ENCODE measurements at regions not wholly inside any gene's neighbourhood (a gene's known extent, or its start where the extent isn't known, plus 50 kb on each side); places are given as distances from the start of the nearest gene placed in this dataset.

DNA sequence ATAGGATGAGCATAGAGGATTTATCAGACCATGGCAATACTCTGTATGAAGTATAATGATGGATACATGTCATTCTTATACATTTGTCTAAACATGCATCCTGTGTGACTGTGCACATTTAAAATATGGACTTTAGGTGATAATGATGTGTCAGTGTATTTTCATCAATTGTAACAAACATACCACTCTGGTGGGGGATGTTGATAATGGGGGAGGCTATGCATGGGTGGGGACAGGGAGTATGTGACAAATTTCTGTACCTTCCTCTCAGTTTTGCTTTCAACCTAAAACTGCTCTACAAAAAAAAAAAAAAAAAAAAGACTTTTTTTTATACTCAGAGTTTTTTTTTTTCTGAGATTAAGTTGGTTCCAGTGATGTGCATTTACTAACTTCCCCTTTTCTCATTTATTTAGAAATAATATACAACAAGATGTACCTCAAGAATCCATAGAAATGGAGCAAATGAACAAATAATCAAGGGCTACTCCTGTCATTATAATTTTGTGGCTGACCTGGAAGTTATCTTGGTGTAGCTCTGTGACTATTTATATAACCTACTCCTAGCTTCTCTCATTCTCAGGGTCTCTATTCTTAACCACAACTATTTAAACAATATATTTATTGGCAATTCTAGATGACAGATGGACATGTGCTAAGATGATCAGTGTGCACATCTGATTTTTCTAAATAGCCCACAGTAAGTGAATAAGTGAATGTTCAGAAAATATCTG, 108.9 kb upstream of the ITGA4 start:
- Histone ChIP-seq H3K4me1 (ENCODE audit: control insufficient read depth in 3 of 3, insufficient read depth in 3 of 3, low read length in 3 of 3) (no peaks in the 10 kb centered on the region), H3K9ac (ENCODE audit: low read depth in 1 of 3, low read length in 3 of 3) (no peak overlapping the region), H3K27ac (ENCODE audit: low read depth, low read length) (no peak overlapping the region), H3K36me3 (ENCODE audit: control insufficient read depth in 3 of 3, insufficient read depth in 3 of 3, low read length in 3 of 3) (no peaks in the 10 kb centered on the region), H3K4me3 (ENCODE audit: low read length in 3 of 3) (no peak overlapping the region), H3K27me3 (ENCODE audit: control insufficient read depth in 3 of 3, insufficient read depth in 3 of 3, low read length in 3 of 3) (no peaks in the 10 kb centered on the region), H3K9me3 (ENCODE audit: control insufficient read depth in 3 of 3, low read length in 3 of 3) (no peaks in the 10 kb centered on the region)

DNA sequence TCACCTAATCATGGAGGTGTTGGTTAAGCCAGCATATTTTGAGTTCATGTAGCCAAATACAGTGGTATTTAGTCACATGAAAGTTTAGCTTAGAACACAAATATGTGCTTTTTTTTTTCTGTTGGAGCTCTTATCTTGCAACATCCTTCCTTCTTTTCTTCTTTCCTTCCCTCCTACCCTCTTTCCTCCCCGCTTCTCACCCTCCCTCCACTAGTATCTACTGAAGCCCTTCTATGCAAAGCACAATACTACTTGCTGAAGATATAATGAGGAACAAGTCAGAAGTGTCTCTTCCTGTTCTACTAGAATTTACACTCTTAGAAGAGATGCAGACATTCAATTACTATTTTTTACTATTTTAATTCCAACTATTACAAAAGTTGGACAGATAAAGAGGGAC, 105.0 kb upstream of the ITGA4 start:
- Histone ChIP-seq H3K4me3 (ENCODE audit: low read length in 3 of 3) (no peak overlapping the region), H3K9me3 (ENCODE audit: control insufficient read depth in 3 of 3, low read length in 3 of 3) (no peaks in the 10 kb centered on the region), H3K9ac (ENCODE audit: low read depth in 1 of 3, low read length in 3 of 3) (no peak overlapping the region), H3K36me3 (ENCODE audit: control insufficient read depth in 3 of 3, insufficient read depth in 3 of 3, low read length in 3 of 3) (no peaks in the 10 kb centered on the region), H3K4me1 (ENCODE audit: control insufficient read depth in 3 of 3, insufficient read depth in 3 of 3, low read length in 3 of 3) (no peaks in the 10 kb centered on the region), H3K27ac (ENCODE audit: low read depth, low read length) (no peak overlapping the region), H3K27me3 (ENCODE audit: control insufficient read depth in 3 of 3, insufficient read depth in 3 of 3, low read length in 3 of 3) (no peaks in the 10 kb centered on the region)

DNA sequence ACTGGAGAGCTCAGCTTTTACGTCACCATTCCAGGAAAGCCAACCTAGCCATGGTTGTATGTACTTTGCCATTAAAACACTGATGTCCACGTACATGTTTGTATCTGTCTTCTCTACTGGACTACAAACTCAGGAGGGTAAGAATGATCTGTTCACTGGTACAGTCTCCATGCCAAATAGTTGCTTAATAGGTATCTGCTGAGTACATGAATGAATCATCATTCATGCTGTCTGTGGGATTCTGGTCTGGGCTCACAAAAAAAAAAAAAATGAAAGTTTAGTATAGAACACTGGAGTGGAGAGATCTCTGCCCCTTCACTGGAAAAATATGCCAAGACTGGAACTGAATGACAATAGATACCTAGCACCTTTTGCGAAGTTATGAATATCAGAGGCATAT, 102.6 kb upstream of the ITGA4 start:
- no peak overlapping the region for H3K27ac ChIP-seq (ENCODE audit: low read depth, low read length)
- no peaks in the 10 kb centered on the region for H3K9me3 ChIP-seq (ENCODE audit: control insufficient read depth in 3 of 3, low read length in 3 of 3)
- H3K4me1 ChIP-seq (ENCODE audit: control insufficient read depth in 3 of 3, insufficient read depth in 3 of 3, low read length in 3 of 3), result no peaks in the 10 kb centered on the region
- H3K27me3 ChIP-seq (ENCODE audit: control insufficient read depth in 3 of 3, insufficient read depth in 3 of 3, low read length in 3 of 3), result no peaks in the 10 kb centered on the region
- H3K36me3 ChIP-seq (ENCODE audit: control insufficient read depth in 3 of 3, insufficient read depth in 3 of 3, low read length in 3 of 3), result no peaks in the 10 kb centered on the region
- no peak overlapping the region for H3K4me3 ChIP-seq (ENCODE audit: low read length in 3 of 3)
- no peak overlapping the region for H3K9ac ChIP-seq (ENCODE audit: low read depth in 1 of 3, low read length in 3 of 3)

DNA sequence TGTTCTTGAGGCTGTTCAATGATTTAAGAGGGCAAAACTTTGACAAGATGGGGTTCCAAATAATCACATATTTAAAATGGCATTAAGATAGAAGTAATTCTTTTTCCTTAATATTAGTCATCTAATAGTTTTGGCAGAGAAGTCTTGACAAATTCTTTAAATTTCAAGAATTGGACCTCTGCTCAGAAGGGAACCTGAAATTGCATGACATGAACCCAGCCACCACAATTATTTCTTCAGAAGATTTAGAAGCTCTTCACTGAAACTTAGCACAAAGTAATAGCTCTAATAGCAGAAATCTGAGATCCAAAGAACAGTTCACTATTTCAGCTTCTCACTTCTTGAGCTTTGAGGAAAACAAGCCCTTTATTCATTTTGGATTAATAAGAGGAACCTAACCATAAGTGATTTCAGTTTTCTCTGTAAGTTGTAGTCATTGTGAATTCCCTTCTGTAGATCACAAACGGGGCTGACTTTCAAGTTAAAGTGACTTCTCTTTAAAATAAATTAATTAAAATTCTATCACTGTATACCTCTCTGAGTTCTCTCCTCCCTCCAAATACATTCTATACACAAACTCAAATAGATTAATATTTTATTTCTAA, 100.6 kb upstream of the ITGA4 start:
- Histone ChIP-seq H3K27ac (ENCODE audit: low read depth, low read length) (no peak overlapping the region), H3K9ac (ENCODE audit: low read depth in 1 of 3, low read length in 3 of 3) (no peak overlapping the region), H3K36me3 (ENCODE audit: control insufficient read depth in 3 of 3, insufficient read depth in 3 of 3, low read length in 3 of 3) (no peaks in the 10 kb centered on the region), H3K9me3 (ENCODE audit: control insufficient read depth in 3 of 3, low read length in 3 of 3) (no peaks in the 10 kb centered on the region), H3K27me3 (ENCODE audit: control insufficient read depth in 3 of 3, insufficient read depth in 3 of 3, low read length in 3 of 3) (no peaks in the 10 kb centered on the region), H3K4me3 (ENCODE audit: low read length in 3 of 3) (no peak overlapping the region), H3K4me1 (ENCODE audit: control insufficient read depth in 3 of 3, insufficient read depth in 3 of 3, low read length in 3 of 3) (no peaks in the 10 kb centered on the region)

DNA sequence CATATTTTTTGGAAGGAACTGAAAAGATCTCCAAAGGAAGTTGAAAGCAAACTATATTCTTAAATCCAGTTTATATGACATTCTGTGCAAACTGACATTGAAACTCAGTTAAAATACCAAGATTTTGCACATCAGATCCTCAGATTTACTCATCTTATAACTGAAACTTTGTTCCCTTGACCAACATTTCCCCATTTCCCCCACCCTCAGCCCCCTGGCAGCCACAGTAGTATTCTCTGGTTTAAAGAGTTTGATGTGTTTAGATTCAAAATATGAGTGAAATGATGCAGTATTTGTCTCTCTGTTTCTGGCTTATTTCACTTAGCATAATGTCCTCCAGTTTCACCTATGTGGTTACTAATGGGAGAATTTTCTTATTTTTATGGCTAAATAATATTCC, 99.2 kb upstream of the ITGA4 start:
- Histone ChIP-seq H3K27me3 (ENCODE audit: control insufficient read depth in 3 of 3, insufficient read depth in 3 of 3, low read length in 3 of 3) (no peaks in the 10 kb centered on the region), H3K9me3 (ENCODE audit: control insufficient read depth in 3 of 3, low read length in 3 of 3) (no peaks in the 10 kb centered on the region), H3K36me3 (ENCODE audit: control insufficient read depth in 3 of 3, insufficient read depth in 3 of 3, low read length in 3 of 3) (no peaks in the 10 kb centered on the region), H3K9ac (ENCODE audit: low read depth in 1 of 3, low read length in 3 of 3) (no peak overlapping the region), H3K27ac (ENCODE audit: low read depth, low read length) (no peak overlapping the region), H3K4me1 (ENCODE audit: control insufficient read depth in 3 of 3, insufficient read depth in 3 of 3, low read length in 3 of 3) (no peaks in the 10 kb centered on the region), H3K4me3 (ENCODE audit: low read length in 3 of 3) (no peak overlapping the region)

DNA sequence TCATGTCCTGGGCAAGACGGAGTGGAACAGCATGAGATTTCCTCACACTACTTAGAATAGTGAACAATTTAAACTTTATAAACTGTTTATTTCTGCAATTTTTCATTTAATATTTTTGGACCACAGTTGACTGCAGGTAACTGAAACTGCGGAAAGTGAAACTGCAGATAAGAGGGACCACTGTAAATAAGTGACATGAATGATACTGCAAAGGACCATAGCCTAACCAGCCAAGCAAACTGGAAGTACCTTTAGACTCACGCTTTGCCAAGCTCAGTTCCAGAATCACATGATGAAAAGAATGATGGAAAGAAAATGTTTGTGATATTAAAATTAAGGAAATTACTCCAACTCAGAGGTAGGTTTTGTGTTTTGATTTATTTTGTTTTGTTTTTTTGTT, 94.6 kb upstream of the ITGA4 start:
- H3K4me3 ChIP-seq (ENCODE audit: low read length in 3 of 3), result no peak overlapping the region
- H3K27ac ChIP-seq (ENCODE audit: low read depth, low read length), result no peak overlapping the region
- no peak overlapping the region for H3K9ac ChIP-seq (ENCODE audit: low read depth in 1 of 3, low read length in 3 of 3)
- H3K36me3 ChIP-seq (ENCODE audit: control insufficient read depth in 3 of 3, insufficient read depth in 3 of 3, low read length in 3 of 3), result no peaks in the 10 kb centered on the region
- H3K27me3 ChIP-seq (ENCODE audit: control insufficient read depth in 3 of 3, insufficient read depth in 3 of 3, low read length in 3 of 3), result no peaks in the 10 kb centered on the region
- no peaks in the 10 kb centered on the region for H3K4me1 ChIP-seq (ENCODE audit: control insufficient read depth in 3 of 3, insufficient read depth in 3 of 3, low read length in 3 of 3)
- no peaks in the 10 kb centered on the region for H3K9me3 ChIP-seq (ENCODE audit: control insufficient read depth in 3 of 3, low read length in 3 of 3)

DNA sequence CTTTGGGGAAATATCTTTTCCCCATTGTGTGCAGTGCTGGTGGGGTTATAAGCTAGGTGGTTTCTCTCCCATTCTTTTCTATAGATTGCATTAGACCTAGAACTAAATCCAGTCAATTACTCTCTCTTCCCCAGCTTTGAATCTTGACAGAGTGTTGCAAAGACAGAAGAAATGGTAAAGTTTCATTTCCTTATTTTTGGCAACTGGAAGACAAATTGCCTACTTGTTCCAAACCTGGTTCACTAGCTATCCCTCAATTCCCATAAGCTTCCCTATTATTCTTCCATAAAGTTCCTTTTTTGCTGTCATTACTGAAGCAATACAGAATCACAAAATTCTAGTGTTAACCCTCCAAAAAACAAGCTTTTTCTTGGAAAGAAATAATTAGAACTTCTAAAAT, 94.0 kb upstream of the ITGA4 start:
- Histone ChIP-seq H3K9ac (ENCODE audit: low read depth in 1 of 3, low read length in 3 of 3) (no peak overlapping the region), H3K4me3 (ENCODE audit: low read length in 3 of 3) (no peak overlapping the region), H3K36me3 (ENCODE audit: control insufficient read depth in 3 of 3, insufficient read depth in 3 of 3, low read length in 3 of 3) (no peaks in the 10 kb centered on the region), H3K9me3 (ENCODE audit: control insufficient read depth in 3 of 3, low read length in 3 of 3) (no peaks in the 10 kb centered on the region), H3K27ac (ENCODE audit: low read depth, low read length) (no peak overlapping the region), H3K4me1 (ENCODE audit: control insufficient read depth in 3 of 3, insufficient read depth in 3 of 3, low read length in 3 of 3) (no peaks in the 10 kb centered on the region), H3K27me3 (ENCODE audit: control insufficient read depth in 3 of 3, insufficient read depth in 3 of 3, low read length in 3 of 3) (no peaks in the 10 kb centered on the region)

DNA sequence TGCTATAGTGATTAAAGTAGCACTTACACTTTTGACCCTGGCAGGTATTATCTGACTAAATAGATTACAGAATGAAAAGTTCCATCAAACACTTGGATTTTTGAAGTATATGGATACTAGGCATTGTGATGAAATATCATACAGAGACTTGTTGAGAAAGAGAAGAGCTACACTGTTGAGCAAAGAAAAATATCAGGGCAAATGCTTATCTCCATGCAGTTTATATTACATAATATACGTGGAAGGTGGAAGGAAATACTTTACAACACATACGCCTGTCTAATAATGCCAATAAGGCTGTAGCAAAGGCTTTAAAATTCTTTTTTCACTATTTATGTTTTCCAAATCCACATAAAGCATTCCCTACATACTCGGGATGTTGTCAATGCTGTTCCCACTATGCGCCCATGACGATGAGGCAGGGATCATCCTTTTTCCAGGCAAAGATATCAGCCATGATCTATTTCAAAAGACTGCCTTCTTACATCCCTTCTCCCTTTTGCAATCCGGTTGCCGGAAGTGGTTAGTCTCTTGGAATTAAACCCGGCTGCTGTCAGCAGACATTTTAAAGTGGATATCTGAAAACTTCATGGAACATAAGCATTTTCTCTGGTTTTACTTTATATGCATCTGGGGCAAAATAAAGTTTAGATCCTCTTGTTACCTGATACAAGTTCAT, 92.6 kb upstream of the ITGA4 start:
- no peaks in the 10 kb centered on the region for H3K4me1 ChIP-seq (ENCODE audit: control insufficient read depth in 3 of 3, insufficient read depth in 3 of 3, low read length in 3 of 3)
- H3K27me3 ChIP-seq (ENCODE audit: control insufficient read depth in 3 of 3, insufficient read depth in 3 of 3, low read length in 3 of 3), result no peaks in the 10 kb centered on the region
- no peak overlapping the region for H3K9ac ChIP-seq (ENCODE audit: low read depth in 1 of 3, low read length in 3 of 3)
- no peaks in the 10 kb centered on the region for H3K9me3 ChIP-seq (ENCODE audit: control insufficient read depth in 3 of 3, low read length in 3 of 3)
- H3K4me3 ChIP-seq (ENCODE audit: low read length in 3 of 3), result no peak overlapping the region
- H3K36me3 ChIP-seq (ENCODE audit: control insufficient read depth in 3 of 3, insufficient read depth in 3 of 3, low read length in 3 of 3), result no peaks in the 10 kb centered on the region
- H3K27ac ChIP-seq (ENCODE audit: low read depth, low read length), result no peak overlapping the region

DNA sequence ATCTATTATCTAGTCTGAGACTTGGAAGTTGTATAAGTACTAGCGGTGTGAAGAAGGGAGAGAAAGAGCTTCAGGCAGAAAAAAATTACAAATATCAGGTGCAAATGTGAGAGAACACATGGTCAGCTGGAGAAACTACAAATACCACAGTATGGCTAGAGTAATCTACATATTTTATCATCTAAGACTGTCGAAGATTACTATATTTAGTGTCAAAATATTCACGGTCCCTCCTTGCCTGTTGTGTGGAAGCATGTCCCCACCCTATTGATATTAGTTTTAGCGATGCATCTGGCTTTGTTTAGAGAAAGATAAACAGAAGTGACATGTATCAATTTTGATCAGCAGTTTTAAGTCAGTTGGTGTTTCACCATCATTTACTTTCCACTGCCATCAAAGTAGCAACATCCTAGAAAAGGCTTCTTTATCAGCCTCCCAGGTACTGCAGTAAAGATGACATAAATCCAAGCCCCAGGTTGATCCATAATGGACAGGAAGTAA, 90.5 kb upstream of the ITGA4 start:
- Histone ChIP-seq H3K4me1 (ENCODE audit: control insufficient read depth in 3 of 3, insufficient read depth in 3 of 3, low read length in 3 of 3) (no peaks in the 10 kb centered on the region), H3K4me3 (ENCODE audit: low read length in 3 of 3) (no peak overlapping the region), H3K9me3 (ENCODE audit: control insufficient read depth in 3 of 3, low read length in 3 of 3) (no peaks in the 10 kb centered on the region), H3K27ac (ENCODE audit: low read depth, low read length) (no peak overlapping the region), H3K9ac (ENCODE audit: low read depth in 1 of 3, low read length in 3 of 3) (no peak overlapping the region), H3K27me3 (ENCODE audit: control insufficient read depth in 3 of 3, insufficient read depth in 3 of 3, low read length in 3 of 3) (no peaks in the 10 kb centered on the region), H3K36me3 (ENCODE audit: control insufficient read depth in 3 of 3, insufficient read depth in 3 of 3, low read length in 3 of 3) (no peaks in the 10 kb centered on the region)

DNA sequence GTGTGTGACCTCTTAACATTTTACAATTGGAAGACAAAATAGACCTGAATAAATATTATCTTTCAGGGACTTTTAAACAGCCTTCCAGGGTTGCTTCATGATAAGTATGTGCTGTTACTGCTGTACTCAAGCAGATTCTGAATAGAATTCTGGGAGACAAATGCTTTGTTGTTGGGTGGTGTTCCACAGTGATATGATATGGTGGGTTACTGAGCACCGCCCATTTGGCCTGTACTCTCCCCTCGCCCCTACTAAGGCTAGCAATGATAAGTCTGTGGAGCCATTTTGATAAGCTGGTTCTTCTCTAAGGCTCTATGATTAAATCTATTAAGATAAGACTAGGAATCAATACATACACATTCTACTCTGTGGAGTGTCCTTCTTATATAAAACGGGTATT, 89.8 kb upstream of the ITGA4 start:
- Histone ChIP-seq H3K36me3 (ENCODE audit: control insufficient read depth in 3 of 3, insufficient read depth in 3 of 3, low read length in 3 of 3) (no peaks in the 10 kb centered on the region), H3K4me3 (ENCODE audit: low read length in 3 of 3) (no peak overlapping the region), H3K4me1 (ENCODE audit: control insufficient read depth in 3 of 3, insufficient read depth in 3 of 3, low read length in 3 of 3) (no peaks in the 10 kb centered on the region), H3K9me3 (ENCODE audit: control insufficient read depth in 3 of 3, low read length in 3 of 3) (no peaks in the 10 kb centered on the region), H3K27me3 (ENCODE audit: control insufficient read depth in 3 of 3, insufficient read depth in 3 of 3, low read length in 3 of 3) (no peaks in the 10 kb centered on the region), H3K27ac (ENCODE audit: low read depth, low read length) (no peak overlapping the region), H3K9ac (ENCODE audit: low read depth in 1 of 3, low read length in 3 of 3) (no peak overlapping the region)
